IMR-90 (cell line): ENCODE measurements at regions not wholly inside any gene's neighbourhood (a gene's known extent, or its start where the extent isn't known, plus 50 kb on each side); places are given as distances from the start of the nearest gene placed in this dataset.

Source experiments
- ATAC-seq: fragments of 200-7000 bp; cut with Tn5 transposase; 2 replicates; pipeline ENCODE4 v1.9.1; 2020; ENCODE audit warnings: low read depth, mild to moderate bottlenecking, moderate library complexity
- BruUV-seq: library from RNA; stranded (reverse); fragments of 400-500 nt; replicated peaks from 2 replicates; lab custom pipeline; 2021; lab: Mats Ljungman, UMichigan
- CTCF ChIA-PET: fragments of 300-600 bp; formaldehyde crosslinking; extraction: SDS; loops from one replicate; lab custom pipeline; 2021; ENCODE audit warnings: antibody characterized with exemption; lab: Yijun Ruan, JAX
- POLR2A ChIA-PET: fragments of 300-600 bp; sonication (Branson Sonifier 250); formaldehyde crosslinking; loops from one replicate; lab custom pipeline; 2022; ENCODE audit warnings: antibody characterized with exemption; ENCODE audit not compliant: unreplicated experiment; lab: Charles Lee
- DNase-seq: peaks from one replicate; pipeline ENCODE4 v3.0.0; 2013
- H2AFZ ChIP-seq: replicated peaks from 2 replicates; pipeline ENCODE3; 2013; ENCODE audit warnings: low read length, mild to moderate bottlenecking; ENCODE audit not compliant: poor library complexity
- H2AK5ac ChIP-seq: 2 replicates; pipeline ENCODE4 v1.6.1; 2013; ENCODE audit warnings: low read depth, low read length, inconsistent platforms
- H2AK9ac ChIP-seq: replicated peaks from 2 replicates; pipeline ENCODE3; 2013; ENCODE audit warnings: mild to moderate bottlenecking, low read depth, low read length, moderate library complexity; ENCODE audit not compliant: poor library complexity
- H2BK120ac ChIP-seq: 2 replicates; pipeline ENCODE4 v1.6.1; 2013; ENCODE audit warnings: low read depth, low read length, inconsistent platforms
- H2BK15ac ChIP-seq: 3 replicates; pipeline ENCODE4 v1.6.1; 2013; ENCODE audit warnings: low read depth, low read length, inconsistent platforms
- H2BK20ac ChIP-seq: 2 replicates; pipeline ENCODE4 v1.6.1; 2013; ENCODE audit warnings: low read depth, mild to moderate bottlenecking, inconsistent platforms, low read length, moderate library complexity
- H2BK5ac ChIP-seq: 2 replicates; pipeline ENCODE4 v1.6.1; 2013; ENCODE audit warnings: mild to moderate bottlenecking, low read depth, low read length, inconsistent platforms; ENCODE audit not compliant: poor library complexity, severe bottlenecking
- H3K14ac ChIP-seq: replicated peaks from 2 replicates; pipeline ENCODE4 v1.6.1; 2013; ENCODE audit warnings: low read depth, low read length, inconsistent platforms
- H3K18ac ChIP-seq: 2 replicates; pipeline ENCODE4 v1.6.1; 2013; ENCODE audit warnings: low read depth, low read length, control low read depth
- H3K23ac ChIP-seq: 2 replicates; pipeline ENCODE4 v1.6.1; 2013; ENCODE audit warnings: low read depth, low read length, inconsistent platforms
- H3K27ac ChIP-seq: 2 replicates; pipeline ENCODE4 v1.5.1; 2013; ENCODE audit warnings: mild to moderate bottlenecking, control low read depth, low read length; ENCODE audit not compliant: insufficient read depth
- H3K27me3 ChIP-seq: 2 replicates; pipeline ENCODE4 v1.6.1; 2013; ENCODE audit warnings: low read length; ENCODE audit not compliant: control insufficient read depth, insufficient read depth
- H3K36me3 ChIP-seq: 2 replicates; pipeline ENCODE4 v1.6.1; 2013; ENCODE audit warnings: low read length, mixed read lengths; ENCODE audit not compliant: control insufficient read depth, insufficient read depth
- H3K4ac ChIP-seq: 2 replicates; pipeline ENCODE4 v1.6.1; 2013; ENCODE audit warnings: low read depth, low read length, inconsistent platforms
- H3K4me1 ChIP-seq: 2 replicates; pipeline ENCODE4 v1.6.1; 2013; ENCODE audit warnings: low read length, mixed read lengths; ENCODE audit not compliant: control insufficient read depth, insufficient read depth
- H3K4me2 ChIP-seq: 2 replicates; pipeline ENCODE4 v1.6.1; 2013; ENCODE audit warnings: low read depth, mild to moderate bottlenecking, control low read depth, low read length, moderate library complexity
- H3K4me3 ChIP-seq: 2 replicates; pipeline ENCODE4 v1.5.1; 2013; ENCODE audit warnings: low read depth, mild to moderate bottlenecking, control low read depth, low read length, moderate library complexity; ENCODE audit not compliant: insufficient read depth
- H3K56ac ChIP-seq: 2 replicates; pipeline ENCODE4 v1.6.1; 2013; ENCODE audit warnings: low read length, inconsistent platforms; ENCODE audit not compliant: insufficient read depth; ENCODE audit errors: extremely low read depth
- H3K79me1 ChIP-seq, 2 experiments: 2 replicates each; pipeline ENCODE4 v1.6.1; 2013; ENCODE audit warnings: low read length in 2 of 2, inconsistent platforms in 1 of 2, low read depth in 1 of 2
- H3K9ac ChIP-seq: 2 replicates; pipeline ENCODE4 v1.6.1; 2013; ENCODE audit warnings: low read depth, low read length, control low read depth
- H3K9me1 ChIP-seq: 2 replicates; pipeline ENCODE4 v1.6.1; 2013; ENCODE audit warnings: low read length, inconsistent platforms; ENCODE audit not compliant: insufficient read depth
- H3K9me3 ChIP-seq: 2 replicates; pipeline ENCODE4 v1.6.1; 2013; ENCODE audit warnings: low read length; ENCODE audit not compliant: control insufficient read depth, insufficient read depth
- H4K20me1 ChIP-seq: 2 replicates; pipeline ENCODE4 v1.6.1; 2013; ENCODE audit warnings: low read length, inconsistent platforms; ENCODE audit not compliant: insufficient read depth
- H4K5ac ChIP-seq: 2 replicates; pipeline ENCODE4 v1.6.1; 2013; ENCODE audit warnings: mild to moderate bottlenecking, low read depth, low read length, control low read depth
- H4K8ac ChIP-seq, 2 experiments: 2 replicates each; pipeline ENCODE4 v1.6.1; 2013; ENCODE audit warnings: low read depth in 2 of 2, low read length in 2 of 2, control low read depth in 1 of 2, inconsistent platforms in 1 of 2
- H4K91ac ChIP-seq: 2 replicates; pipeline ENCODE4 v1.6.1; 2013; ENCODE audit warnings: low read depth, low read length, inconsistent platforms; ENCODE audit not compliant: insufficient read depth
- ELK1 ChIP-seq: fragments of 150-350 bp; IDR thresholded peaks from 2 replicates; pipeline ENCODE4 v1.6.1; 2016; ENCODE audit warnings: low read depth, mild to moderate bottlenecking, low read length, moderate library complexity, borderline replicate concordance
- MXI1 ChIP-seq: IDR thresholded peaks from 2 replicates; pipeline ENCODE4 v1.6.1; 2012; ENCODE audit warnings: low read depth, mild to moderate bottlenecking, low read length, moderate library complexity, borderline replicate concordance
- RCOR1 ChIP-seq: IDR thresholded peaks from 2 replicates; pipeline ENCODE4 v1.6.1; 2012; ENCODE audit warnings: mild to moderate bottlenecking, low read length, improper control_type of control experiment; ENCODE audit not compliant: insufficient replicate concordance
- SMC3 ChIP-seq: fragments of 150-350 bp; IDR thresholded peaks from 2 replicates; pipeline ENCODE4 v1.6.1; 2016; ENCODE audit warnings: low read depth, mild to moderate bottlenecking, antibody characterized with exemption, low read length, moderate library complexity
- USF2 ChIP-seq: fragments of 150-350 bp; IDR thresholded peaks from 2 replicates; pipeline ENCODE4 v1.6.1; 2017; ENCODE audit warnings: mild to moderate bottlenecking, antibody characterized with exemption, low read length, low read depth
- WGBS, 2 experiments: methylation state at CpG; one replicate each; pipeline versions ENCODE4 v1.1.5 to v1.1.7; 2013; ENCODE audit warnings: missing lambda C conversion rate in 2 of 2; ENCODE audit not compliant: insufficient read length in 1 of 2; ENCODE audit errors: extremely low coverage in 2 of 2; 5-methylcytosine and 5-hydroxymethylcytosine counted together
- dilution Hi-C: fragments of 300-500 bp; cut with HindIII; formaldehyde crosslinking; loops from one replicate; pipeline ENCODE4 v1.14.3; 2018; ENCODE audit warnings: low sequenced_read_pairs; ENCODE audit not compliant: unreplicated experiment
- in situ Hi-C: fragments of 300-500 bp; cut with MboI; formaldehyde crosslinking; loops from 3 replicates; pipeline ENCODE4 v1.14.3; 2019; ENCODE audit warnings: low sequenced_read_pairs, inconsistent platforms, mixed read lengths
- intact Hi-C: fragments of 100-400 bp; cut with micrococcal nuclease; formaldehyde crosslinking; loops from 2 replicates; pipeline ENCODE4 v1.10.0; 2022

- H3K14ac ChIP-seq, result no peak overlapping the region
- TF ChIP-seq MXI1 (no peak), SMC3 (no peak), ELK1 (no peak), USF2 (no peak), RCOR1 (no peak)
- dilution Hi-C loops, result no loop called here
- no peak overlapping the region for H4K5ac ChIP-seq
- H2AK5ac ChIP-seq, result no peak overlapping the region
- H3K27ac ChIP-seq, result no peak overlapping the region
- DNase-seq (no peak), ATAC-seq (no peak)
- H3K9me1 ChIP-seq, result no peaks in the 10 kb centered on the region
- no peak overlapping the region for H2BK20ac ChIP-seq
- H3K56ac ChIP-seq, result no peak overlapping the region
- H2AK9ac ChIP-seq, result no peak overlapping the region
- no peak overlapping the region for H3K4ac ChIP-seq
- H4K91ac ChIP-seq, result no peak overlapping the region
- H3K27me3 ChIP-seq, result no peaks in the 10 kb centered on the region
- no TSS peak for BruUV-seq
- no peaks in the 10 kb centered on the region for H3K79me1 ChIP-seq
- peaks cover 19% of the 10 kb centered on the region for H3K9me3 ChIP-seq
- H4K8ac ChIP-seq, result no peak overlapping the region
- H3K23ac ChIP-seq, result no peak overlapping the region
- H3K36me3 ChIP-seq, result no peaks in the 10 kb centered on the region
- intact Hi-C loops, result no loop called here
- H3K9ac ChIP-seq, result no peak overlapping the region
- no peak overlapping the region for H2AFZ ChIP-seq
- H3K4me2 ChIP-seq, result no peak overlapping the region
- no peak overlapping the region for H3K4me3 ChIP-seq
- H2BK120ac ChIP-seq, result no peak overlapping the region
- no peak overlapping the region for H2BK15ac ChIP-seq
- no peak overlapping the region for H2BK5ac ChIP-seq
- H3K4me1 ChIP-seq, result no peaks in the 10 kb centered on the region
- no CpG with 5 or more reads among the region's 1 CpG for WGBS, 2 experiments
- ChIA-PET CTCF (no interaction called here), POLR2A (no interaction called here)
- no peak overlapping the region for H3K18ac ChIP-seq
- no peaks in the 10 kb centered on the region for H4K20me1 ChIP-seq
- in situ Hi-C loops, result no loop called here
These were observed 60.8 kb upstream of the KRTAP11-1 start for GRCh38 chr21:30942192-30942591.
